GM20000 (cell line): ENCODE measurements at regions not wholly inside any gene's neighbourhood (a gene's known extent, or its start where the extent isn't known, plus 50 kb on each side); places are given as distances from the start of the nearest gene placed in this dataset.

ENCODE experiments used
- DNase-seq: peaks from one replicate; pipeline ENCODE4 v3.0.0; 2012; ENCODE audit warnings: low spot score
- TF ChIP-seq, protein P1 (sequence below): IDR thresholded peaks from 2 replicates; pipeline ENCODE4 v1.5.1; 2012; ENCODE audit warnings: mild to moderate bottlenecking, control low read depth; ENCODE audit errors: extremely low read depth, missing control alignments

DNA sequence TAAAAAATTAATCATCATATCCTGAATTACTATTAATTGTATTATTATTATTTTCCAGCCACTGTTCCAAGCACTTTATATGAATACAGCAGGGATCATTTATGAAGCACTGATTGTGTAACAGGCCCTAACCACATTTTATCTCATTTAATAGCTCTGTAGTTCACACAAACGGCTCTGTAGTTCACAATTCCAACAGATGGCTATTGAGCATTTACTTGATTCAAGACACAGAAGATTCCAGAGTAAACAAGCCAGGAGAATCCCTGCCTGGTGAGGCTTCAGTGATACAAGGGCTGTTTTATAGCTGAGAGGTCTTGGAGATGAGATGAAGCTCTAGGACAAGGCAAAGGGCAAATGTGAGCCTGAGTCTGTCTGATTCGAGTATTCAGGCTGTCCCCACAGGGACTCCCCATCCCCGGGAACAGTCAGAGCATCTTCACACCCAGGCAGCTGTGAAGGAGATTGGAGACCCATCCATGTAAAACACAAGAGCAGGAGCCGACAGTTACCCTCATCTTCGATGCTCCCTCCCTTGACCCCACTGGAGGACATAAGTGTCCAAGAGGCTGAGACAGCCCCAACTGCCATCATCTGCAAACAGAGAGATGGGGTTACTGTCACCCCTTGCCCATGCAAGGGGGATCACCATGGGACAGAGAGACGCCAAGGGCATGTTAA is 222.5 kb downstream of the MN1 start:
- DNase-seq = no peak

DNA sequence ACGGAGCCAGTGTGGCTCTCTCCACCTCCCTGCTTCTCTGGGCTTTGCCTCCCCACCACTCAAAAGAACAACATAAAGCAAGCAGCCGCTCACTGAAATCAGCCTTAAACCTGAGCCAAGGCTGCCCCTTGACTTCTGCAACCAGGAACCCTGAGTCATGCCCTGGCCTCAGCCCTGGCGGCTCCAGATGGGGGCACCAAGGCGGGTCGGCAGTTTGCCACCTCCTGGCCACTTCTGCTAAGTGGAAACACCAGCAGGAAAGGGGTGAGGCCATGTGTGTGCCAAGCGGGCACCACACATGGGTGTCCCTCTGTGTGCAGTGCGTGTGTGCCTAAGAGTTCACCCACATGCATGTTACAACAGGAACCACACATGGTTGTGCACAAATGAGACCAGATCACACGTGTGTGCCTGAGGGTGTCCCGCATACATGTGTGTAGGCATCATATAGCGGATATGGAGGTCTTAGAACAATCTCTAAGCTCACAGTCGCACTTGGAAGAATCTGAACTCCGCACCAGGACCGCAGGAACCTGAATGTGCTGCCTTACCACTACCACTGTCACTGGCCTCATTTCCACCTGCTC is 221.2 kb downstream of the MN1 start:
- DNase-seq = no peak
- TF ChIP-seq, protein P1, sequence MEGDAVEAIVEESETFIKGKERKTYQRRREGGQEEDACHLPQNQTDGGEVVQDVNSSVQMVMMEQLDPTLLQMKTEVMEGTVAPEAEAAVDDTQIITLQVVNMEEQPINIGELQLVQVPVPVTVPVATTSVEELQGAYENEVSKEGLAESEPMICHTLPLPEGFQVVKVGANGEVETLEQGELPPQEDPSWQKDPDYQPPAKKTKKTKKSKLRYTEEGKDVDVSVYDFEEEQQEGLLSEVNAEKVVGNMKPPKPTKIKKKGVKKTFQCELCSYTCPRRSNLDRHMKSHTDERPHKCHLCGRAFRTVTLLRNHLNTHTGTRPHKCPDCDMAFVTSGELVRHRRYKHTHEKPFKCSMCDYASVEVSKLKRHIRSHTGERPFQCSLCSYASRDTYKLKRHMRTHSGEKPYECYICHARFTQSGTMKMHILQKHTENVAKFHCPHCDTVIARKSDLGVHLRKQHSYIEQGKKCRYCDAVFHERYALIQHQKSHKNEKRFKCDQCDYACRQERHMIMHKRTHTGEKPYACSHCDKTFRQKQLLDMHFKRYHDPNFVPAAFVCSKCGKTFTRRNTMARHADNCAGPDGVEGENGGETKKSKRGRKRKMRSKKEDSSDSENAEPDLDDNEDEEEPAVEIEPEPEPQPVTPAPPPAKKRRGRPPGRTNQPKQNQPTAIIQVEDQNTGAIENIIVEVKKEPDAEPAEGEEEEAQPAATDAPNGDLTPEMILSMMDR = no peak

More for the DNA sequence above, 222.5 kb downstream of the MN1 start:
- TF ChIP-seq, protein P1 = no peak

GRCh38 chr22:27581236-27581635 is 220.3 kb downstream of the MN1 start:
- DNase-seq = no peak
- TF ChIP-seq, protein P1 = no peak

DNA sequence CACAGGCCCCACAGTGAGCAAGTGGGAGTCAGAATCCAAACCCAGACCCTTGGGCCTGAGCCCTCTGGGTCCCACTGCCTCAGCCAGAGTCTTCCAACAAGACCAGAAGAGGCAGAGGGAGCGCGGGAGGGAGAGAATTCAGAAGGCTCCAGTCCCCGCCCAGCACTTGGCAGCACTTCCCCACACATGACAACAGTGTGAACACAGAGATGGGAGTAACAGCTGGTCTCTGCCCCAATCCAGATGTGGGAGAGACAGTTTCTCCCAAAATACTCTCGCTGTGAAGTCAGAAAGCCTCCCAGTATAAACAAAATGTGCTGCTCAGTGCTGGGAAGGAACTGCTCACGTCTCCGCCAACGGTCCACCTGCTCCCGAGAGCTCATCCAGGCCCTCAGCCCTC is 219.9 kb downstream of the MN1 start:
- DNase-seq = no peak
- TF ChIP-seq, protein P1 = no peak

DNA sequence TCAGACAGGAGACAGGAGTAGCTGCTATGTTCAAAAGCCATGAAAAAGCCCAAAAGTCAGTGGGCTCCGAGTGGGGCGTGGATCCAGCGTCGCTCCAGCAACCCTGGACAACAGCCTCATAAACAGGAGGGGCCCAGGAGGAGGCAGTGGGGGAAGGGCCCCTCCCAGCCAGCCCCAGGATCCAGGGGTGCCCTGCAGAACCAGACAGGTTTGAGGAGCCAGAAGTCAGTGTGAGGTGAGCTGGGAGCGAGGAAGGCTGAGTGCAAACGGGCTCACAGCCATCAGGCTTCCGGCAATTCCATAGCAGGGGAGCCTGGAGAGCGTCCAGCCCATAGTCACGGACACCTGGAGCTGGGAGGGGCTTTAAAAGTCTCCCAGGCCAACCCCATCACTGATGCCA is 217.7 kb downstream of the MN1 start:
- DNase-seq = no peak

DNA sequence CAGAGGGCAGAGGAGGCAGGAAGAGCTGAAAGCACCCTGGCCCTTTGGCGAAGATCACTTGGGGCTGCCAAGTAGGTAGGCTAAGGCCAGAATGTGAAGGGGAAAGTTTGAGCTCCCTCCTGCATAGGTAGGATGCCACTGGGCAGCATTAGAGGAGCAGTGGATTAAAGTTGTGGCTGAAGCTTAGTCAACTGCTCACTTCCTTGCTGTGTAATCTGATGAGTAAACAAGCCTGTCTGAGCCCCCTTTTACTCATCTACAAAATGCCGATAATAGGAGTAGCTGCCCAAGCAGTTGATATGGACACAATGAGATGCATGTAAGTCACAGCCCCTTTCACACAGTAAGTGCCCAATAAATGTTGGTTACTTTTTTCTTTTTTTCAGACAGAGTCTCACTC is 216.4 kb downstream of the MN1 start:
- DNase-seq = no peak
- TF ChIP-seq, protein P1 = no peak

More for the DNA sequence above, 217.7 kb downstream of the MN1 start:
- TF ChIP-seq, protein P1 = no peak

DNA sequence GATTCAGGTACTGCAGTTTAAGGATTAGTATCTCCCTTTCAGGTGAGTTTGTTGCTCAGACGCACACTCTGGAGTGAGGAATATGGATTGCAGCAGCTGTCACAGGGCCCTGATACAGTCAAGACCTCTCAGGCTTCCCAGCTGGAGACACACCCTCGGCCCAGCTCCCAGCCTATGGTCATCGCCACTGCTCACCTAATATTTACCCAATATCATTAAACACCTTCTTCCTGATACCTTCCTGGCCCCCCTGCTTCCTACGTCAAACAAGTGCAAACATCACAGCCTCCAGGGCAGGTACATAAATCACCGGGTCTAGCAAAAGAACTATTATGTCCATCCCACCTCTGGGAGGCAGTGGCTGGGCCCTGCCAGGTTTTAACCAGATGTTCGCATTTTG is 213.3 kb downstream of the MN1 start:
- DNase-seq = no peak
- TF ChIP-seq, protein P1 = no peak
